Right lung (tissue), 2 donors: ENCODE measurements at regions not wholly inside any gene's neighbourhood (a gene's known extent, or its start where the extent isn't known, plus 50 kb on each side); places are given as distances from the start of the nearest gene placed in this dataset.

Source experiments
- DNase-seq, 2 donors: peaks; one replicate each; pipeline ENCODE4 v3.0.0-alpha.2; 2013

DNA sequence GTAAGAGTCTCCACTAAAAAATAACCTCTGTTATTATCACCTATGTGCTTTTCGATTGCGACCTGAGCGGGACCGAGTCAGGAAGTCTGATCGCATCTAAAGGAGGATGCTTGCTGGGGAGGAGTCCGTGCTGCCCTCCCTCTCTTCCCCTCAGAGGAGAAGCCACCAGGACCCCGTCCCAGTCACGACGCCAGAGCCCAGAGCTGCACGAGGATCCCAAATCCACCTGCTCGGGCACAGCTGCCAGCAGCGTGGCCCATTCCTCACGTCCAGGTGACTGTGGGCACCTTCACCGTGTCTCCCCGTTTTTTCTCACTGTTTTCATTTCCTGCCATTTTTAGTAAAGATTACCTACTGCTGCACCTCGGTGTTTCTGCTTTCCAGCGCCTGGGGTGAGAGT, 390.3 kb downstream of the BRD1 start:
- DNase-seq: no peak

DNA sequence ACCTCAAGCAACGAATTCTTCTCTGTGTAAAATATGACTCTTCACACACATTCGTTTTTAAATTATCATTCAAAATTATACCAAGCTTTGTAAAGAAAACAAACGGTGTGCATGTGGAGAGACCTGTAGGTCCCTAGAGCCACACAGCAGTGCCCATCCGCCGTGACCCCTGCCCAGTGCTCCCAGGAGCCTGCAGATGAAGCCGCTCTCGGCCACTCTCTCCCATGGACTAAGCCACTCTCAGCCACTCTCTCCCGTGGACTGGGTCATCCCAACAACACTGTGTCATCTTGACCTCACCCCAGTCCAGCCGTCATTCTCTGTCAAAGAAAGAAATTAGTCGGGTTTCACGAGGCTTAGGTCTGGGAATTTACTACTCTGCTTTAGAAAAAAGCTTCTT, 391.6 kb downstream of the BRD1 start:
- DNase-seq: no peak

DNA sequence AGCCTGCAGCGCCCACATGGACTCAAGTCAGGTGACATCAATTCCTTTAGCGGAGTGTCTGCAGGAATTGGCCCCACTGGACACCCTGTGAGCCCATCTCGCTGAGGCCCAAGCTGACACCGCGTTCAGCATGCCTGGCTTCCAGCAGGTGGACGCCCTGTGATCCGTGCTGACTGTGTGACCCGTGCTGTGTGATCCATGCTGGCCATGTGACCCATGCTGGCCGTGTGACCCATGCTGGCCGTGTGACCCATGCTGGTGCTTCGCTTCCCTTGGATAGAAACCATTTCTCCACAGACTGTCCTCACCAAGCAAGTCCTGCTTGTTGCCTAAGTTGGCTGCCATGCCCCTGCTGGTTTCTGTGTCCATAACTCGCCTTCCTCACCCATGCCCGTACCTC, 392.1 kb downstream of the BRD1 start:
- no peak for DNase-seq

DNA sequence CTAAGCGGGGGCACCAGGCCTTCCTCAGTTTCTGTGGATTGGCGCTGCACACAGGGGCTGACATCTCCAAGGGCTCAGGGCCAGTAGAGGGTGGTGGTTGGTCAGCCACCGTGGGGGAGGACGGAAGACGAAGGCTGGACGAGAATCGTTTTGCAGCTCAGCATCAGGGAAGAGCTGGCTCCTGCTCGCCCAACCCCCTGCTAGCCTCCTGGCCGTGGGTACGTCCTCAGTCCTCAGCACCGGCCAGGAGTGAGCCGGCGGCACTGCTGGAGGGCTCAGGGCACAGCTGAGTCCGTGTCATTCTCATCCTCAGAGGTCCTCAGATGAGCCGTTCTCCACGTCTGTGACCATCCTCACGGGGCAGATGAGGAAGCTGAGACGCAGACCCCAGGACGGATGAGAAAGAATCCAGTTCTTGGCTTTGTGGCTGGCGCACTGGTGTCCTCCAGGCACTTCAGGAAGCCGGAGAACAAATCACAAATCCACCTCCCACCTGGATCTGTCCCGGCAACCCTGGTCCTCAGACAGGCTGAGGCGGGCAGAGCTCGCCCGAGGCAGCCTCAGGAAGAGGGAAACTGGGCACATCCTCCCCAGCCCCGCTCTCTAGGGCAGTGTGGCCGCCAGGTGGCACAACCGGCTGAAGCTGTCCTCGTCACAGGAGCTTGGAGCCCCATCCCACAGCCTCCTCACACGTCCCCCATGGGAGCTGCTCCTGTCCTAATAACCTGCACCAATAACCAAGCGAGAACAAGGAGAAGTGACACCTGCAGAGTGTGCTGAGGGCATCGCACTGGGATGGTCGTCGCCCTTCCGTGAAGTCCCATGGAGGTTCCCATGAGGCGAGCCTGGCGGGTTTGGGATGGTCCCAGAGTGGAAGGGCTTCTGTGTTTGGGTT, 393.7 kb downstream of the BRD1 start:
- DNase-seq: no peak

DNA sequence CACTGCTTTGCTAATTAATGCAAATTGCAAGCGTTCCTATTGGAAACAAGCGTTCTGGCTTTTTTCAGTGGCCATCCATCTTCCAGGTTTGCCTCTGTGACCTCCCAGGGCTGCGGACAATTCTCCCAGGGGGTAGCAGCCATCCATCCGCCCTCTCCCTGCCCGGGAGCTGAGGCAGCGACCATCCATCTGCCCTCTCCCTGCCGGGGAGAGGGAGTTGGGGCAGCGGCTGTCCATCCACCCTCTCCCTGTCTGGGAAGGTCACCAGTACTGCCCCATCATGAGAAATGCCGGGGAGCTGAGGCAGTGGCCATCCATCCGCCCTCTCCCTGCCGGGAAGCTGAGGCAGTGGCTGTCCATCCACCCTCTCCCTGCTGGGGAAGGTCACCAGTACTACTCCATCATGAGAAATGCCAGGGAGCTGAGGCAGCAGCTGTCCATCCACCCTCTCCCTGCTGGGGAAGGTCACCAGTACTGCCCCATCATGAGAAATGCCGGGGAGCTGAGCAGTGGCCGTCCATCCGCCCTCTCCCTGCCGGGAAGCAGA, 394.7 kb downstream of the BRD1 start:
- no peak for DNase-seq

DNA sequence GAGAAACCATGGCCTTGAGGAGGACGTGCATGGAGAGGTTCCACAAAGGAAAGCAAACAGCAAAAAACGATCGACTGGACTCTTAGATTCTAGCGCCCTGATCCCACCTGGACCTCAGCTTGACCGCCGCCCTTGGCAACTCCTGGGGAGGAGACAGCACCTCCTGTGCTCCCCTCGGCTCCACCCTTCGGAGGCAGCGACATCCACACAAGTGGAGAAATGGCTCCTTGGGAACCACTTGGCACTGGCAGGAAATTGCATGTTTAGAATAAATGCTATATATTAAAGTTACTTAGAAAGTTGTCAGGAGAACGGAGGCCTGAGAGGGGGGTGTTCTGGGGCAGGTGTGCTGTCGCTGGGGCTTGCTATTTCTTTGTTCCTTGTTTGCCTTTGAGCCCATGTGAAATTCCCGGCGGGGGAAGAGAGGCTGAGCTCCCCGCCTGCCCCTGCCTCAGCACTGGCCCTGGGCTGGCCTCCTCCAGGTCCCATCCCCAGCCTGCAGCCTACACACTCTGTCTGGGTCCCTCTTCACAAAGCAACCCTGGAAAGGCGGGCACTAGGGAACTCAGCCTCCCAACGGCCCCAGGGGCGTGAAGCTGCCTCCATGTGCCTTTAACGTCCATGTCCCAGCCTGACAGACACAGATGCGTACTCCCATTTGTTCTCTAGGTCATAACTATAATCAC, 395.3 kb downstream of the BRD1 start:
- DNase-seq: no peak

DNA sequence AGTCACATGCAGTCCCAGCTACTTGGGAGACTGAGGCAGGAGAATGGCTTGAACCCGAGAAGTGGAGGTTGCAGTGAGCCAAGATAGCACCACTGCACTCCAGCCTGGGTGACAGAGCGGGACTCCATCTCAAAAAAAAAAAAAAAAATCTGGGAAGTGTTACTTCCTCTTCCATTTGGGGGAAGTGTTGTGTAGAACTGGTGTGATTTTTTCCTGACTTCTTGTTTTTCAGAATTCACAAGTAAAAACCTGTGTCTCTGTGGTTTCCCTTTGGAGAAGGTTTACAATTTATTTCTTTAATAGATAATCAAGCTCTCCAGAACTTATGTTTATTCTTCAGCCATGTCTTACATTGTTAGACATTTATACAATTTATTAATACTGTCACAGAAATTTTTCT, 396.1 kb downstream of the BRD1 start:
- DNase-seq: no peak

DNA sequence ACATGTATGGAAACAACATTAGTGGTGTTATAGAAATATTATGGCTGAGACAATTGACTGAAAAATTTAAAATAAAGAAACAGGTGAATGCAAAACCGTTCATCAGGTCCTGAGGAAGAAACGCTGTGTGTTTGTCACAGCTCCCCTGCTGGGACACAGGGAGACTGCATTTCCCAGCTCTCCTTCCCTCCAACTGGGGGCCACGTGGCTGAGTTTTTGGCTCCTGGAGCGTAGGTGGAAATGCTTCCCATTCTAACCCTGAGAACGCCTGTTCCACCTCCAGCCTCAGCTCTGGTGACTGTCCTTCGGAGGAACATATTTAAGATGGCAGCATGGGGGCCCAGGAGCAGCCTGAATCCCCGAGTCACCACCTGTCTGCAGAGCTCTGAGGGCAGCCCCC, 398.6 kb downstream of the BRD1 start:
- DNase-seq: no peak

DNA sequence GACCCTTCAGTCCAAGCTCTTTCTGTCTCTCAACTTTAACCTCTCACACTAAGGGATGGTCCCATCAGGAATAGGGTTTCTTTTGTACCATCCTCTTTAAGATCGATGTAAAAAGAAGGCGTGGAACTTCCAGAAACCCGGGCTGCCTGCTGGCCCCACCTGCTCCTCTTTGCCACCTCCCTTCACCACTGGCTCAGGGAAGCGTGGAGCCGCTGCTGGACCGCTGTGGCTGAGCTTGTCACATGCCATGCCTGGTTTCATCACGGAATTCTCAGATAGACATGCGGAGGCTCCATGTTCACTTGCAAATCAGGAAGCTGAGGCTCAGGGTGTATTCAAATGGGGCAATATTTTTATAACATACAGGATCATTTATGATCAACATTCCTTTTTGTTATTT, 399.7 kb downstream of the BRD1 start:
- no peak for DNase-seq

DNA sequence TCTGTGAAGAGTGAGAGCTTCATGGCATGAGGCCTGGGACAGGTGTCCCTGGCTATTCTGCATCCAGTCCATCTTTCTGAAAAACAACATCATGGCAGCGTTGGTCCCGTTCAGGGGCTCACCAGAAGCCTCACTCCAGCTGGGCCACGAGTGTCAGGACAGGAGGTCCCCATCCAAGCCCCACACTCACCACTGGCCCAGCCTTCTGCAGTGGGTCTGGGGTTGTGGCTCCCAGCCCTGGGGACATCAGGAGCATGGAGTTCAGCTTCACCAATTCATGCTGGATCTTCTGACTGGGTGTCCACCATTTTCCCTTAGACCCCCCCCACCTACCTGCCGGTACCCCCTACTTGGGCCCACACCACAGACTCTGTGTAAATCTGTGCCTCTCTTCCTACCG, 400.3 kb downstream of the BRD1 start:
- DNase-seq: no peak

DNA sequence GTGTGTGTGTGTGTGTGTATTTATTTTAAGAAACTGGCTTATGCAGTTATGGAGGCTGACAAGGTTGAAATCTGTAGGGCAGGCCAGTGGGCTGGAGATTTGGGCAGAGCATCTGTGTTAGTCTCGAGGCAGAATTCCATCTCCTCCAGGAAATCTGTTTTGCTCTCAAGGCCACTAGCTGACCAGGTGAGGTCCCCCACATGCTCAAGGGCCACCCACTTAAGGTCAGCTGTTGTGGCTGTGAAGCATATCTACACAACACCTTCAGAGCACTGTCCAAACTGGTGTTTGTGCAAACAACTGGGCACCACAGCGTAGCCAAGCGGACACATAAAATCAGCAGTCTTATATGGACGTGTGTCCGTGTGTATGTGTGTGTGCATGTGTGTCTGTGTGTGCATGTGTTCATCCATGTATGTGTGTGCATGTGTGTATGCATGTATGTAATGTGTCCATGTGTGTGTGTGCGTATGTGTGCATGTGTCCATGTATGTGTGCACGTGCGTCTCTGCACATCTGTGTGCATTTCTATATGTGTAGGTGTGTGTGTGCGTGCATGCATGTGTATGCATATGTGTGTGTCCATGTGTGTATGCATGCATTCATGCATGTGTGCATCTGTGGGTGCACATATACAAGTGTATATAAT, 400.9 kb downstream of the BRD1 start:
- DNase-seq: no peak

DNA sequence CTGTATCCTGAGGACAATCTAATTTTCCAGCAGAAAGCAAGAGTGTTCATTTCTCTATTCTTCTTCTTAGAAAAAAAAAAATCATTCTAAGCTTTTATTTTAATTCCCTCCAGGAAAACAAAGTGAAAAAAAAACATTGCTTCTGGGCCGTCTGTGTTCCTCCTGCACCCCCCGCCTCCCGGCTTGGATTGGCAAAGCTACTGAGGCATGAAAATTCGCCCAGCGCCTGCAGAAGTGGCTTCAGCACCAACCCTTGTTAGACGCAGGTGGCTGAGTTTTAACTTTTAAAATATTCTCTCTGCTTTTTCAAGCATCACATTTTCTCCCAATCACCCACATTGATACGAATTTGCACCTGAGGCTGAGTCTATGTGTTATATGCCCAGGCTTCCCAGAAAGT, 401.6 kb downstream of the BRD1 start:
- no peak for DNase-seq

DNA sequence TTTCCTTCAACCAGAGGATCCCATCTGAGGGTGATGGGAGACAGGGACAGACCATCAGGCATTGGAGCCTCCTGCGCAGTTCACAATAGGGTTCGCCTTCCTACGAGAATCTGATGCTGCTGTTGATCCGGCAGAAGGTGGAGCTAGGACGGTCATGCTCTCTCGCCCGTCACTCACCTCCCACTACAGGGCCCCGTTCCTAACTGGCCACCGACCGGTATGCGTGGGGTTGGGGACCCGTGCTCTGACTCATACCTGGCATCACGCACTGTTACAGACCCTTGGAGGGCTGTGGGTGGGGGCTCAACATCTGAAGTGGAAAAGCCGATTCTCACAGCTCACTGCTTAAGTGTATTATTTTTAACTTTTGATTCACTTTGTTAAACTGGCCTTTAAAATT, 402.3 kb downstream of the BRD1 start:
- no peak for DNase-seq

DNA sequence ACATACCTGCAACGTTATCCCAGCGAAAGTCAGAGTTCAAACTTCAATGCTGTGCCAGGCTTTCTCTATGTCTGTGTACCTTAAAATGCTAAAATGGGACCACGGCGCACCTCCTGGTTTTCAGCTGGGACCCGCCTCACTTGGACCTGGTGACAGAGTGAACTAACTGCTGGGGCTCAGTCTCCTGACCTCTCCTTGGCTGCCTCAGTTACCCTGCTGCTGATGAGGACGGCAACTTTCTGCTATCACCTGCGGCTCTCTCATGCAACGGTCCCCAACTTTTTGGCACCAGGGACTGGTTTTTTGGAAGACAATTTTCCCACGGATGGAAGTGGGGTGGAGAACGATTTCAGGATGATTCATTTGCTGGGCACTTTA, 402.8 kb downstream of the BRD1 start:
- no peak for DNase-seq

DNA sequence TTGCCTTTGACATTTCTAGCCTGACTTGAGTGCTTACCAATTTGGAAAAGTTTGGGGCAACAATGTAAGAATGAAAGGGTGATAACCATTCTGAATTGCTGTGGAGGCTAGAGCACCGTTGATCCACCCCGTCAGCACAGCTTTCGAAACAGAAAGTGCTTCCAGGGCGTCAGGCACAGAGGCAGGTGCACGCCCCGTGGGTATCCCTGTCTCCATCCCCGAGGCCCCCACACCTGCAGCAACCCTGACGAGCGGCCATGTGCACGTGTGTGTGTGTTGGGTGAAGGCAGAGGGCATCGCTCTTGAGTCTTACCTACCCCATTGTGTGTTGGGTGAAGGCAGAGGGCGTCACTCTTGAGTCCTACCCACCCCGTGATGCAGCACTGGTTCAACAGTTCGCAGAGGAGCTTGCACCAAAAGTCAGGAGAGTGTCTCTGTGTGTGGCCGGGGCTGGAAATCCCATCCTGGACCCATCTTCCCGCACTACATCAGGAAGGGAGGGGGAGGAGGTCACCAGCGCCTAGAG, 404.5 kb downstream of the BRD1 start:
- DNase-seq: no peak

DNA sequence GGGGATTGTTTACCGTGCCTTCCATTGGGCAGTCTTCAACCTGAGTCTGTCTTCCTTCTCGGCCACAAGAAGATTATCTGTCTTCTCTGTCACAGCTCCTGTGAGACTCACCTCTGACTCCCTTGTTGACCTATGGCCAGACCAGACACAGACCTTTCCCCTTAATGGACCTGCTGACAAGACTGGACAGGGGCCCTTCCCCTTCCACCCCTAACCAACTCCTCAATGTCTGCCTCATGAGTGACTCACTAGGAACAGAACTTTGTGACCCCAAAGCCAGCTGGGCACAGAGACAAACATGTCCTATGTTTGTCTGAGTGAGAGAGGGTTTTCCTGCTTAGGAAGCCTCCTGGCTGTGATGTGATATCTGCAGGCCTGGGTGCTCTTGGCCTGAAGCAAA, 405.0 kb downstream of the BRD1 start:
- DNase-seq: no peak

DNA sequence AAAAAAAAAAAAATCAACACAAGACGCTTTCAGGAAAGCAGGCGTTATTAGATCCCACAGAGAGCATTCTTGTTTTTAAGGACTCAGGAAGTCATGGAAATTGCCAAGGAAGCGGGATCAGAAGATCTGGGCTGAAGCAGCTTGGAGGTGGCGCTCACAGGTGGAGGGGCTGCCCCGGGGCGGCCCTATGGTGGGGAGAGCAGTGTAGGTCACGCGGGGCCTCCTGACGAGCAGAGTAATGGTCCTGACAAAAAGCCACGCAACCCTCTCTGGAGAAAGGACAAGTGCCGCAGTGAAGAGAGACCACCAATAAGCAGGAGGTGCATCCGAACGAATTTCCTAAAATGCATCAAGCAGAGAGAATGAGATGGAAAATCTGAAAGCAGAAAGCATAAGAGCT, 407.0 kb downstream of the BRD1 start:
- DNase-seq: no peak

DNA sequence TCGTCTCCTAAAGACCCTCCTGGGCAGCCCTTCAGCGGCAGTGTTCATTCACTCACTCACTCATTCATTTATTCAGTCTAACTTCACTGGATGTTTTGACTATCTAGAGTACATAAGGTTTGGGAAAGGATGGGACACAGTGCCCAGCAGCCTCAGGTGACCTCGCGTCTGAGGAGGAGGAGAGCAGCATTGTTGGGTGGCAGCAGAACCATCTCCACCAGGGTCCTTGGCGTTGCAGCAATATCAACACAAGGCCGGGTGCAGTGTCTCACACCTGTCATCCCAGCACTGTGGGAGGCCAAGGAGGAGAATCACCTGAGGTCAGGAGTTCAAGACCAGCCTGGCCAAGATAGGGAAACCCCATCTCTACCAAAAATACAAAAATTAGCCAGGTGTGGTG, 408.0 kb downstream of the BRD1 start:
- DNase-seq: no peak

DNA sequence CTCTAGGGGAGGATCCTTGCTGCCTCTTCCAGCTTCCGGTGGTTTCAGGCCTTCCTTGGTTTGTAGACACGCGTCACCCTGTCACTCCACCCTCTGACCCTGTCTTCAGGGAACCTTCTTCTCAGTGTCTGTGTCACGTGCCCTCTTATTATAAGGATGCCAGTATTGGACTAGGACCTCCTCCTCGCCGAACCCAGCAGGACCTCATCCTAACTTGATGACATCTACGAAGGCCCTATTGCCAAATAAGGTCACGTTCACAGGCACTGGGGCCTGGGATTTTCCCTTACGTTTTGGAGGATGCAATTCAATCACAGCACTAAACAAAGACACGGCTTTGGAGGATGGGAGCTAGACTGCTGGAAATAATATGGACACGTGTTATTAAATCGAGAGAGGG, 408.7 kb downstream of the BRD1 start:
- DNase-seq: no peak

DNA sequence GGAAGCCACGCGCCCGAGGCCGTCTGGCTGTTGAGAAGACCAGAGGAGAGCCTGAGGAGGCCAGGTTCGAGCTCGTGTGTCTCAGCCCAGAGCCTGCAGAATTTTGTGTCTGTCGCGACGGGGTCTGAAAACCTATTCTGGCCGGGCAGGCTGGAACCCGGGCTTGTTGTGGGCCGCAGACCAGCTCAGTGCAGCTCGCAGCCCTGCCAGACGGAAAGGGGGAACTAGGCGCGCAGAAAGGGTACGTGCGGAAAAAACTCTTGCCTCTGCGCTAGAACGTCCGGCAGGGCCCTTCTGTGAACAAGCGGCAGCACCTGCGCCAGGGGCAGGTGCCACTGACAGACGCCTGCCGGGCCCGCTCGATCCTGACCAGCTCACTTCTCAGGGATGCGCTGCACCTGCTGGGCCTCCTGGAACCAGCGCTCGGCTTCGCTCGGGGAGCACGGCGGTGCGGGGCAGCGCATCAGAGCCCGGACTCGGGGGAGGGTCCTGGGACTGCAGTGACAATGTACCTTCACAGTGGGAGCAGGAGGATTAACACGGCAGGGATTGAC, 409.3 kb downstream of the BRD1 start:
- no peak for DNase-seq

DNA sequence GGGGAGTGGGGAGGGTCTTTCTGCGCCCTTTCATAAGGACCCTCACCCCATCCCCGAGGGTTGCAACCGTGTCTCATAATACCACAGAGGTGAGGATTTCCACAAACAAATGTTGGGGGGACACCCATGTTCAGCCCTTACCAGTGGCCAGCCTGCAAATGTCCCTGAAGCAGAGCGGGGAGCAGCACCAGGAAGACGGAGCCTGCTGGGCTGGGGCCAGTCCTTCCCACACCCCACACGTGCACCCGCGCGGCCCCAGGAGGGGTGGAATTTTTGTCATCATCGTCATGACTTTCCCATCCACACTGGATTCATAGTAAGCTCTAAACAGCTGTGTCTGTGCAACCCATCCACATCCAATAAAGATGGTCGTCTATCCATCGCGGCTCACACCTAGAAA, 409.8 kb downstream of the BRD1 start:
- DNase-seq: no peak

DNA sequence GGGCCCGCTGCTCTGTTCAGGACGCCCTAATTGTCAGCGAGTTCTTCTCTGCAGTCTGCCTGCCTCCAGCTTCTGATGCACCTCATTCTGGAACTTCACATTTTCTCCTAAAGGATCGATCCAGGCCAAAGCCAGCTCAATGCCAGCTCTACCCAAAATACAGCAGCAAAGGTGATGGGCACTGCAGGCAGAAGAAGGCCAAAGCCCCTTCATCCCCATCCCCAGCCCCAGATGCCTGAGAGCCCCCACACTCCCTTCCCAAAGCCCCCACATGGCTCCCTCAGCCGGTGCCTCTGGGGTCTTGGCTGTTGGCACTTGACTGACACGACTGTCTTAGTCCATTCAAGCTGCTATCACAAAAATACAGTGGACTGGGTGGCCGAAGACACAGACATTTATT, 410.3 kb downstream of the BRD1 start:
- DNase-seq: no peak
